AG04449 (cell line): ENCODE measurements at regions not wholly inside any gene's neighbourhood (a gene's known extent, or its start where the extent isn't known, plus 50 kb on each side); places are given as distances from the start of the nearest gene placed in this dataset.

Source experiments
- CTCF ChIA-PET: fragments of 350-600 bp; formaldehyde crosslinking; extraction: SDS; loops from one replicate; lab custom pipeline; 2021; ENCODE audit warnings: antibody characterized with exemption; lab: Yijun Ruan, JAX
- POLR2A ChIA-PET: fragments of 400-600, 350-600 bp; formaldehyde crosslinking; extraction: SDS; loops from one replicate; lab custom pipeline; 2020; ENCODE audit warnings: antibody characterized with exemption, inconsistent platforms; lab: Yijun Ruan, JAX
- DNase-seq: peaks from one replicate; pipeline ENCODE4 v3.0.0-alpha.2; 2010; ENCODE audit warnings: low read depth, low spot score
- H3K4me3 ChIP-seq: 2 replicates; pipeline ENCODE4 v1.5.1; 2011; ENCODE audit warnings: low read depth, mild to moderate bottlenecking, control low read depth, low read length
- TF ChIP-seq, protein P1 (sequence below): IDR thresholded peaks from one replicate; pipeline ENCODE4 v1.5.1; 2011; ENCODE audit warnings: mild to moderate bottlenecking, moderate library complexity, low read length, control low read depth, inconsistent platforms; ENCODE audit not compliant: insufficient read depth; ENCODE audit errors: missing control alignments

- ChIA-PET CTCF (interaction anchor here (1.1 kb wide), 1 partner anchor 8 kb away, joined by 3 read pairs; no protein-coding TSS in a partner anchor), POLR2A (no interaction called here)
- TF ChIP-seq, protein P1, sequence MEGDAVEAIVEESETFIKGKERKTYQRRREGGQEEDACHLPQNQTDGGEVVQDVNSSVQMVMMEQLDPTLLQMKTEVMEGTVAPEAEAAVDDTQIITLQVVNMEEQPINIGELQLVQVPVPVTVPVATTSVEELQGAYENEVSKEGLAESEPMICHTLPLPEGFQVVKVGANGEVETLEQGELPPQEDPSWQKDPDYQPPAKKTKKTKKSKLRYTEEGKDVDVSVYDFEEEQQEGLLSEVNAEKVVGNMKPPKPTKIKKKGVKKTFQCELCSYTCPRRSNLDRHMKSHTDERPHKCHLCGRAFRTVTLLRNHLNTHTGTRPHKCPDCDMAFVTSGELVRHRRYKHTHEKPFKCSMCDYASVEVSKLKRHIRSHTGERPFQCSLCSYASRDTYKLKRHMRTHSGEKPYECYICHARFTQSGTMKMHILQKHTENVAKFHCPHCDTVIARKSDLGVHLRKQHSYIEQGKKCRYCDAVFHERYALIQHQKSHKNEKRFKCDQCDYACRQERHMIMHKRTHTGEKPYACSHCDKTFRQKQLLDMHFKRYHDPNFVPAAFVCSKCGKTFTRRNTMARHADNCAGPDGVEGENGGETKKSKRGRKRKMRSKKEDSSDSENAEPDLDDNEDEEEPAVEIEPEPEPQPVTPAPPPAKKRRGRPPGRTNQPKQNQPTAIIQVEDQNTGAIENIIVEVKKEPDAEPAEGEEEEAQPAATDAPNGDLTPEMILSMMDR = no peak
- DNase-seq = no peak
- no peak overlapping the region for H3K4me3 ChIP-seq
Observed at GRCh38 chr10:60578217-60578616, 188.5 kb upstream of the ANK3 start.

DNA sequence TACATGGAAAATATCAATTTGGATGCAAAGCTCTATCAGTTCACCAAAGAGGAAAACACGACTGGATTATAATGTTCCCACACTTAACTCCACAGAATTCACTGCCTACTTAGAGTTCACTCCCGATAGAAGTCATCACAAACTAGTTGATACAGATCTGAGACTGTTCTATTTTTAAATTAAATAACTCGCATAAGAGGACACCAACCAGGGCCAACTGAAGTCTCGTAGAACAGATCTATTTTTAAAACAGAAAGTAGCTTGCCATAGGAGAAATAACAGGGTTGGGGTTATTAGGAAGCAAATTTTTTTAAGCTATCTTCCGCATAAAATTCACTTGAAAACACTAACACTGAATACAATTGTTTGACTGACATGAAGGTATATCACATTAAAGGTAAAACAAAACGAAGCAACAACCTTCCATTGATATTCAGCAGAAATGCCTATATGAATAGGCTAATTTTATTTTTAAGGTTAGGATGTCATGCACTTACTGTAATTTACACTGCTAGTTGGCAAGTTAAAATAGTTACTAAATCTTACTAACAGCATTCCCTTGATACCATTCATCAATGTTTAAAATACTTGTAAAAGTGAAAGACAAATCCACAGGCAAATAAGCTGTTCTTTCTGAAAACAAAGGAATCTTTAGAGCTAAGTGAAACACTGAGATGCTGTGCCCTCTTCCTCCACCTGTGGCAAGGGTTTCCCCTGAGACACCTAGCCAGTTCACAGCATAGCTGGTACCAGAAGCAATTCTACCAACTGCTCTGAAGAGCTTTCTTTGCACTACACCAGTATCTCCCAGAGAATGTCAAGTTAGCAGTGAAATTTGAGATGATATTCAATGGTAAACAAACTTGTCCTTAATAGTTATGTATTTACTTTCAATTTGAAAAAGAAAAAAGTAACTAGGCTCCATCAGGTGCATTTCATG lies 186.7 kb upstream of the ANK3 start:
- no peak overlapping the region for H3K4me3 ChIP-seq
- no peak for DNase-seq
- TF ChIP-seq, protein P1 = no peak
- ChIA-PET POLR2A (no interaction called here), CTCF (interaction anchor here (1.0 kb wide), 1 partner anchor 9 kb away, joined by 6 read pairs; no protein-coding TSS in a partner anchor)

DNA sequence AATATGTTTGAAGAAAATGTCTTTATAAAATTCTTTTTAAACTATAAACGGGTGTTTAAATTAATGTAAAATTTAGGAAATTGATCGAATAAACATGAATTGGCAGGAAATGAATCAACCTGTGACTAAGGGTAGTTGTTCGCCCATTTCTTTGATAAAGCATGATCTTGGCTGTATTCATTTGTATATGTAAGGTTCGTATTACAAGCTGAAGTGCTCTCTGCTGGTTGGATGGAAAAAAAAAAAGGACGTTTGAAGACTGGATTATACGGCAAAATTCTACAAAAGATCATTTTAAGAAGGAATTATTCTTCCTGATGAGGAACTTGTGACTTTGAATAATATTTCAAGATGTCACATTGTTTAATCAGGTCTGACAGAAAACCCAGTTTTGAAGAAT lies 185.4 kb upstream of the ANK3 start:
- TF ChIP-seq, protein P1 = no peak
- H3K4me3 ChIP-seq = no peak overlapping the region
- CTCF ChIA-PET = no interaction called here
- POLR2A ChIA-PET = no interaction called here
- DNase-seq = no peak

DNA sequence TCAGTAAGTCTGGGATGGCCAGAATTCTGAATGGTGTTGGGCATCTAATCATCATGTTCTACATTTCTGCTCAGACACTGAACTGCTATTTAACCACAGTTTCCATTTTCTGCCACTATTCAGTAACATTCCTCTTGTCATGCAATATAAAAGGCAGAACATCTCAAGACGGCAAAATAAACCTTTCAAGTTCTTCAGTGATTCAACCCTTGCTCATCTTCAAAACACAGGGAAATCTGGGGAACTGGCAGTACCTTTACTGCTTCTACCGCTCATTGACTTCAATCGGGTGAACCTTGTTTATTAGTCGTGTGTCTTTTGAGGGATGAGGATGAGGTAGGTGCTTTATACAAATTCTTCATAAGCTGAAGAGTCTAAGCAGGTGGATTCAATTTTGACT lies 184.7 kb upstream of the ANK3 start:
- POLR2A ChIA-PET = no interaction called here
- DNase-seq = no peak
- TF ChIP-seq, protein P1 = no peak
- CTCF ChIA-PET = no interaction called here
- H3K4me3 ChIP-seq = no peak overlapping the region

GRCh38 chr10:60573336-60573735 lies 183.7 kb upstream of the ANK3 start:
- POLR2A ChIA-PET = interaction anchor here (1.3 kb wide), 1 partner anchor 34 kb away, joined by 3 read pairs; no protein-coding TSS in a partner anchor
- no peak overlapping the region for H3K4me3 ChIP-seq
- CTCF ChIA-PET = interaction anchor here (1.0 to 1.7 kb wide), 2 partner anchors 13 to 72 kb away, joined by 4 read pairs; no protein-coding TSS in a partner anchor
- TF ChIP-seq, protein P1 = no peak
- no peak for DNase-seq

- peak overlapping the region; percentile 53 for H3K4me3 ChIP-seq
Observed at GRCh38 chr10:60572511-60573194, 183.0 kb upstream of the ANK3 start.

More at GRCh38 chr10:60572511-60573194, 183.0 kb upstream of the ANK3 start:
- no peak for DNase-seq
- ChIA-PET CTCF (interaction anchor here (1.0 to 2.5 kb wide), 3 partner anchors 12 to 74 kb away, joined by 4 to 7 read pairs (median 4); no protein-coding TSS in a partner anchor), POLR2A (interaction anchor here (1.3 kb wide), 1 partner anchor 34 kb away, joined by 3 read pairs; no protein-coding TSS in a partner anchor)
- TF ChIP-seq, protein P1 = no peak
